Upper lobe of left lung (tissue), 6 donors: ENCODE measurements at regions not wholly inside any gene's neighbourhood (a gene's known extent, or its start where the extent isn't known, plus 50 kb on each side); places are given as distances from the start of the nearest gene placed in this dataset.

ENCODE experiments used
- ATAC-seq, 2 donors: fragments of 200-7000 bp; cut with Tn5 transposase; one replicate each; pipeline ENCODE4 v1.9.1; 2022; ENCODE audit warnings: mild to moderate bottlenecking in 2 of 2, moderate library complexity in 2 of 2; ENCODE audit not compliant: low FRiP score in 2 of 2
- DNase-seq, 2 donors: peaks; one replicate each; pipeline ENCODE4 v3.0.0-alpha.2; 2019 to 2020
- H3K27ac ChIP-seq, 4 donors: fragments of 200-600 bp; sonication (generic); one replicate each; pipeline ENCODE4 v1.5.1; 2016 to 2019
- H3K27me3 ChIP-seq, 4 donors: fragments of 200-600 bp; sonication (generic); one replicate each; pipeline ENCODE4 v1.5.1; 2017 to 2019
- H3K36me3 ChIP-seq, 4 donors: fragments of 200-600 bp; sonication (generic); one replicate each; pipeline ENCODE4 v1.5.1; 2016 to 2019
- H3K4me1 ChIP-seq, 4 donors: fragments of 200-600 bp; sonication (generic); one replicate each; pipeline ENCODE4 v1.5.1; 2018 to 2019
- H3K4me3 ChIP-seq, 4 donors: fragments of 200-600 bp; sonication (generic); one replicate each; pipeline ENCODE4 v1.5.1; 2017 to 2019; ENCODE audit warnings: mild to moderate bottlenecking in 2 of 4, moderate library complexity in 1 of 4
- H3K9me3 ChIP-seq, 4 donors: fragments of 200-600 bp; sonication (generic); one replicate each; pipeline ENCODE4 v1.5.1; 2018 to 2019
- CTCF ChIP-seq, 6 experiments: fragments of 450-650 bp in 4 of 6; fragments of 200-600 bp in 2 of 6; sonication (generic) in 2 of 6; IDR thresholded peaks; one replicate each; pipeline ENCODE4 v1.5.1; 2016 to 2019; ENCODE audit warnings: antibody characterized with exemption in 6 of 6
- EP300 ChIP-seq, 4 donors: sonication (generic); formaldehyde crosslinking; IDR thresholded peaks; one replicate each; pipeline ENCODE4 v1.5.1; 2017; ENCODE audit warnings: antibody characterized with exemption in 4 of 4, control low read depth in 2 of 4
- POLR2A ChIP-seq, 4 donors: fragments of 450-650 bp; IDR thresholded peaks; one replicate each; pipeline ENCODE4 v1.5.1; 2016 to 2017; ENCODE audit warnings: antibody characterized with exemption in 4 of 4, mild to moderate bottlenecking in 2 of 4
- POLR2AphosphoS5 ChIP-seq, 2 donors: sonication (generic); formaldehyde crosslinking; IDR thresholded peaks; one replicate each; pipeline ENCODE4 v1.5.1; 2017; ENCODE audit warnings: antibody characterized with exemption in 2 of 2
- WGBS, 2 donors: methylation state at CpG; one replicate each; pipeline ENCODE4 v1.1.5; 2017 to 2018; 5-methylcytosine and 5-hydroxymethylcytosine counted together
- donor health status: DM: no; HTN: no; CAD: no; lungs with moderate emphysema.
- donor health status: DM: no; HTN: yes; CAD: no; lungs with severe emphysema.

GRCh38 chr4:186825069-186825468 lies 101.4 kb upstream of the FAT1 start:
- Histone ChIP-seq H3K4me1 (peaks cover 0 to 7% (median 2%) of the 10 kb centered on the region in 4 donors), H3K27ac (no peak overlapping the region), H3K36me3 (no peaks in the 10 kb centered on the region), H3K9me3 (no peaks in the 10 kb centered on the region), H3K27me3 (no peaks in the 10 kb centered on the region), H3K4me3 (no peak overlapping the region)
- TF ChIP-seq EP300 (IDR thresholded peaks at IDR 0.05) (no peak), CTCF (IDR thresholded peaks at IDR 0.05) (no peak), POLR2A (IDR thresholded peaks at IDR 0.05) (no peak), POLR2AphosphoS5 (IDR thresholded peaks at IDR 0.05) (no peak)
- 56 to 61% methylated on average over 3 of the region's 3 CpGs for WGBS, 2 donors
- DNase-seq (no peak), ATAC-seq (no peak)

- Histone ChIP-seq H3K4me1 (peaks cover 0 to under 1% (median 0%) of the 10 kb centered on the region in 4 donors), H3K4me3 (no peak overlapping the region), H3K27ac (no peak overlapping the region), H3K9me3 (no peaks in the 10 kb centered on the region), H3K36me3 (no peaks in the 10 kb centered on the region), H3K27me3 (no peaks in the 10 kb centered on the region)
- ATAC-seq (no peak), DNase-seq (no peak)
- WGBS, 2 donors, result 32 to 43% methylated on average over 2 of the region's 2 CpGs
- no peak for TF ChIP-seq POLR2A (IDR thresholded peaks at IDR 0.05)
- TF ChIP-seq EP300 (IDR thresholded peaks at IDR 0.05), result no peak
- no peak for TF ChIP-seq POLR2AphosphoS5 (IDR thresholded peaks at IDR 0.05)
- no peak for TF ChIP-seq CTCF (IDR thresholded peaks at IDR 0.05)
Observed at GRCh38 chr4:186826006-186826405, 102.3 kb upstream of the FAT1 start.

GRCh38 chr4:186826846-186827533 lies 103.3 kb upstream of the FAT1 start:
- WGBS, 2 donors, result 79 to 83% methylated on average over 12 of the region's 12 CpGs
- DNase-seq (peak in 1 of 2 donors; percentile 32), ATAC-seq (no peak)
- Histone ChIP-seq H3K9me3 (no peaks in the 10 kb centered on the region), H3K4me3 (no peak overlapping the region), H3K36me3 (no peaks in the 10 kb centered on the region), H3K27ac (no peak overlapping the region), H3K4me1 (peaks cover 0 to 4% (median 0%) of the 10 kb centered on the region in 4 donors), H3K27me3 (no peaks in the 10 kb centered on the region)
- TF ChIP-seq CTCF (IDR thresholded peaks at IDR 0.05) (no peak), EP300 (IDR thresholded peaks at IDR 0.05) (no peak), POLR2AphosphoS5 (IDR thresholded peaks at IDR 0.05) (no peak), POLR2A (IDR thresholded peaks at IDR 0.05) (no peak)

GRCh38 chr4:186827534-186827897 lies 103.9 kb upstream of the FAT1 start:
- WGBS, 2 donors, result 75 to 77% methylated on average over 6 of the region's 6 CpGs
- H3K9me3 ChIP-seq, result no peaks in the 10 kb centered on the region
- H3K4me1 ChIP-seq, result peaks cover 0 to 4% (median 0%) of the 10 kb centered on the region in 4 donors
- no peaks in the 10 kb centered on the region for H3K27me3 ChIP-seq
- no peak for ATAC-seq
- no peak overlapping the region for H3K4me3 ChIP-seq
- no peak overlapping the region for H3K27ac ChIP-seq
- no peak for DNase-seq
- TF ChIP-seq CTCF (IDR thresholded peaks at IDR 0.05) (no peak), POLR2A (IDR thresholded peaks at IDR 0.05) (no peak), EP300 (IDR thresholded peaks at IDR 0.05) (no peak)
- no peaks in the 10 kb centered on the region for H3K36me3 ChIP-seq

GRCh38 chr4:186829097-186829496 lies 105.4 kb upstream of the FAT1 start:
- peak overlapping the region in 2 of 4 donors; percentile 22 to 27 for H3K27ac ChIP-seq
- no peaks in the 10 kb centered on the region for H3K9me3 ChIP-seq
- no peaks in the 10 kb centered on the region for H3K27me3 ChIP-seq
- no peaks in the 10 kb centered on the region for H3K36me3 ChIP-seq
- DNase-seq (no peak), ATAC-seq (no peak)
- peaks cover 0 to 4% (median 0%) of the 10 kb centered on the region in 4 donors for H3K4me1 ChIP-seq
- 85 to 91% methylated on average over 6 of the region's 6 CpGs for WGBS, 2 donors
- no peak overlapping the region for H3K4me3 ChIP-seq
- TF ChIP-seq EP300 (IDR thresholded peaks at IDR 0.05), result no peak
- TF ChIP-seq POLR2A (IDR thresholded peaks at IDR 0.05), result no peak
- no peak for TF ChIP-seq POLR2AphosphoS5 (IDR thresholded peaks at IDR 0.05)
- no peak for TF ChIP-seq CTCF (IDR thresholded peaks at IDR 0.05)
